HepG2 (cell line): ENCODE measurements at regions not wholly inside any gene's neighbourhood (a gene's known extent, or its start where the extent isn't known, plus 50 kb on each side); places are given as distances from the start of the nearest gene placed in this dataset.
A peak's percentile ranks its signal among the peaks of the same experiment; 100 is the strongest.

ENCODE experiments used
- CAMTA2 ChIP-seq: sonication (generic); formaldehyde crosslinking; IDR thresholded peaks from 2 replicates; pipeline ENCODE4 v1.4.0; 2020; ENCODE audit warnings: mild to moderate bottlenecking, missing genetic modification reagents, borderline replicate concordance
- FOXM1 ChIP-seq: sonication (generic); formaldehyde crosslinking; IDR thresholded peaks from 2 replicates; pipeline ENCODE4 v1.5.0; 2020; ENCODE audit warnings: missing genetic modification reagents
- KAT8 ChIP-seq: IDR thresholded peaks from 2 replicates; pipeline ENCODE4 v1.6.1; 2016; ENCODE audit warnings: missing genetic modification reagents, missing compliant biosample characterization
- MTA1 ChIP-seq: sonication (generic); formaldehyde crosslinking; IDR thresholded peaks from 2 replicates; pipeline ENCODE4 v1.4.0; 2020; ENCODE audit warnings: missing genetic modification reagents, mild to moderate bottlenecking, borderline replicate concordance
- NR1H2 ChIP-seq: sonication (generic); formaldehyde crosslinking; IDR thresholded peaks from 2 replicates; pipeline ENCODE4 v1.8.1; 2022; ENCODE audit warnings: low read depth, missing genetic modification reagents, borderline replicate concordance
- SAP130 ChIP-seq: IDR thresholded peaks from 2 replicates; pipeline ENCODE4 v1.6.1; 2016; ENCODE audit warnings: low read depth
- SP5 ChIP-seq: IDR thresholded peaks from 2 replicates; pipeline ENCODE4 v1.6.1; 2016; ENCODE audit warnings: low read depth, borderline replicate concordance
- SRF ChIP-seq: IDR thresholded peaks from 2 replicates; pipeline ENCODE4 v1.6.1; 2011; ENCODE audit warnings: mild to moderate bottlenecking, low read depth, low read length, moderate library complexity
- TBX2 ChIP-seq: sonication (generic); formaldehyde crosslinking; IDR thresholded peaks from 2 replicates; pipeline ENCODE4 v1.5.0; 2020; ENCODE audit warnings: missing genetic modification reagents, mild to moderate bottlenecking, borderline replicate concordance
- ZNF543 ChIP-seq: sonication (generic); formaldehyde crosslinking; IDR thresholded peaks from 2 replicates; pipeline ENCODE4 v1.4.0; 2020; ENCODE audit warnings: mild to moderate bottlenecking, missing genetic modification reagents
- ZNF83 ChIP-seq: sonication (generic); formaldehyde crosslinking; IDR thresholded peaks from 2 replicates; pipeline ENCODE4 v1.4.0; 2020; ENCODE audit warnings: missing genetic modification reagents, mild to moderate bottlenecking, borderline replicate concordance
- ZNF883 ChIP-seq: sonication (generic); formaldehyde crosslinking; IDR thresholded peaks from 2 replicates; pipeline ENCODE4 v1.5.1; 2020; ENCODE audit warnings: mild to moderate bottlenecking, missing genetic modification reagents; ENCODE audit errors: not compliant biosample characterization
- TF ChIP-seq, protein P1 (sequence below): IDR thresholded peaks from 2 replicates; pipeline ENCODE4 v1.4.0; 2020; ENCODE audit warnings: mild to moderate bottlenecking, missing genetic modification reagents
- TF ChIP-seq, protein P2 (sequence below): sonication (generic); formaldehyde crosslinking; IDR thresholded peaks from 2 replicates; pipeline ENCODE4 v1.5.1; 2020; ENCODE audit warnings: missing genetic modification reagents, mild to moderate bottlenecking, borderline replicate concordance
- TF ChIP-seq, protein P3 (sequence below): sonication (generic); formaldehyde crosslinking; IDR thresholded peaks from 2 replicates; pipeline ENCODE4 v1.5.0; 2020; ENCODE audit warnings: mild to moderate bottlenecking, missing genetic modification reagents
- TF ChIP-seq, protein P4 (sequence below): sonication (generic); formaldehyde crosslinking; IDR thresholded peaks from 2 replicates; pipeline ENCODE4 v1.8.1; 2023; ENCODE audit warnings: missing genetic modification reagents, inconsistent platforms, borderline replicate concordance
- TF ChIP-seq, protein P5 (sequence below): IDR thresholded peaks from 2 replicates; pipeline ENCODE4 v1.6.1; 2016; ENCODE audit warnings: missing biosample characterization, missing genetic modification reagents, low read depth
- TF ChIP-seq, protein P6 (sequence below): sonication (generic); formaldehyde crosslinking; IDR thresholded peaks from 2 replicates; pipeline ENCODE4 v1.8.0; 2022; ENCODE audit warnings: missing genetic modification reagents, mild to moderate bottlenecking, borderline replicate concordance
- TF ChIP-seq, protein P7 (sequence below): sonication (generic); formaldehyde crosslinking; IDR thresholded peaks from 2 replicates; pipeline ENCODE4 v1.4.0; 2020; ENCODE audit warnings: mild to moderate bottlenecking, missing genetic modification reagents

DNA sequence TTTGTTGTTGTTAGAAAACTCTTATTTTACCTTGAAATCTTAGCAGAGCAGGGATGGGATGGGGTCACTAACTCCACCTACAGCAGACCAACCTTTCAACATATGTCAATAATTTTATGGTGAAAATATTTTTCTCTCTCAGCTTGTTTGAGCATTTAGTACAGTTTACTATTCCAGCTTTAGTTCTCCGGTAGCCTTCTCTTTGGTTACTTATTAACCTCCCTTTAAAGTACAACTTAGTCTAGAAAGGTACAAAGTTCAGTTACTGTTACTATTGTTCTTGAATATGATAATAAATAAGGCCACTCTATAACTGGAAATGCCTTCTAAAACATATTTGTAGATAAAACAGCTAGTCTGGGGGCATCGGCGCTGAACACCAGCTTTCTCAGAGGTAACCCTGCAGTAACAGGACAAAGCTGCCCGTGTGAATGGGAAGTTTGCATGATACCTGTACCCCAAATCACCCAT lies 233.3 kb downstream of the PCSK1 start (continued):
- TF ChIP-seq, protein P1, sequence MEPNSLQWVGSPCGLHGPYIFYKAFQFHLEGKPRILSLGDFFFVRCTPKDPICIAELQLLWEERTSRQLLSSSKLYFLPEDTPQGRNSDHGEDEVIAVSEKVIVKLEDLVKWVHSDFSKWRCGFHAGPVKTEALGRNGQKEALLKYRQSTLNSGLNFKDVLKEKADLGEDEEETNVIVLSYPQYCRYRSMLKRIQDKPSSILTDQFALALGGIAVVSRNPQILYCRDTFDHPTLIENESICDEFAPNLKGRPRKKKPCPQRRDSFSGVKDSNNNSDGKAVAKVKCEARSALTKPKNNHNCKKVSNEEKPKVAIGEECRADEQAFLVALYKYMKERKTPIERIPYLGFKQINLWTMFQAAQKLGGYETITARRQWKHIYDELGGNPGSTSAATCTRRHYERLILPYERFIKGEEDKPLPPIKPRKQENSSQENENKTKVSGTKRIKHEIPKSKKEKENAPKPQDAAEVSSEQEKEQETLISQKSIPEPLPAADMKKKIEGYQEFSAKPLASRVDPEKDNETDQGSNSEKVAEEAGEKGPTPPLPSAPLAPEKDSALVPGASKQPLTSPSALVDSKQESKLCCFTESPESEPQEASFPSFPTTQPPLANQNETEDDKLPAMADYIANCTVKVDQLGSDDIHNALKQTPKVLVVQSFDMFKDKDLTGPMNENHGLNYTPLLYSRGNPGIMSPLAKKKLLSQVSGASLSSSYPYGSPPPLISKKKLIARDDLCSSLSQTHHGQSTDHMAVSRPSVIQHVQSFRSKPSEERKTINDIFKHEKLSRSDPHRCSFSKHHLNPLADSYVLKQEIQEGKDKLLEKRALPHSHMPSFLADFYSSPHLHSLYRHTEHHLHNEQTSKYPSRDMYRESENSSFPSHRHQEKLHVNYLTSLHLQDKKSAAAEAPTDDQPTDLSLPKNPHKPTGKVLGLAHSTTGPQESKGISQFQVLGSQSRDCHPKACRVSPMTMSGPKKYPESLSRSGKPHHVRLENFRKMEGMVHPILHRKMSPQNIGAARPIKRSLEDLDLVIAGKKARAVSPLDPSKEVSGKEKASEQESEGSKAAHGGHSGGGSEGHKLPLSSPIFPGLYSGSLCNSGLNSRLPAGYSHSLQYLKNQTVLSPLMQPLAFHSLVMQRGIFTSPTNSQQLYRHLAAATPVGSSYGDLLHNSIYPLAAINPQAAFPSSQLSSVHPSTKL (CRISPR knock-in tag), result peak; percentile 86
- no peak for TF ChIP-seq MTA1
- TF ChIP-seq, protein P2, sequence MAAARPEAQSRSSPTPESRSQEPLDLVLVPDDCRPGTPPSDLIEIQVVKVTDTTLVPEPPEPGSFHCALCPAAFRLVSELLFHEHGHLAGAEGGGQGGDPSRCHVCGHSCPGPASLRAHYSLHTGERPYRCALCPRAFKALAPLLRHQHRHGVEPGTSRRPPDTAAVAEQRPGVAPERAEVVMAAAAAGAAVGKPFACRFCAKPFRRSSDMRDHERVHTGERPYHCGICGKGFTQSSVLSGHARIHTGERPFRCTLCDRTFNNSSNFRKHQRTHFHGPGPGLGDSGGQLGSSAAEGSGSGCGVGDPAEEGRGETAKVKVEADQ (CRISPR knock-in tag), result no peak
- no peak for TF ChIP-seq ZNF543 (CRISPR knock-in tag)
- TF ChIP-seq ZNF83 (CRISPR knock-in tag), result no peak
- TF ChIP-seq, protein P3, sequence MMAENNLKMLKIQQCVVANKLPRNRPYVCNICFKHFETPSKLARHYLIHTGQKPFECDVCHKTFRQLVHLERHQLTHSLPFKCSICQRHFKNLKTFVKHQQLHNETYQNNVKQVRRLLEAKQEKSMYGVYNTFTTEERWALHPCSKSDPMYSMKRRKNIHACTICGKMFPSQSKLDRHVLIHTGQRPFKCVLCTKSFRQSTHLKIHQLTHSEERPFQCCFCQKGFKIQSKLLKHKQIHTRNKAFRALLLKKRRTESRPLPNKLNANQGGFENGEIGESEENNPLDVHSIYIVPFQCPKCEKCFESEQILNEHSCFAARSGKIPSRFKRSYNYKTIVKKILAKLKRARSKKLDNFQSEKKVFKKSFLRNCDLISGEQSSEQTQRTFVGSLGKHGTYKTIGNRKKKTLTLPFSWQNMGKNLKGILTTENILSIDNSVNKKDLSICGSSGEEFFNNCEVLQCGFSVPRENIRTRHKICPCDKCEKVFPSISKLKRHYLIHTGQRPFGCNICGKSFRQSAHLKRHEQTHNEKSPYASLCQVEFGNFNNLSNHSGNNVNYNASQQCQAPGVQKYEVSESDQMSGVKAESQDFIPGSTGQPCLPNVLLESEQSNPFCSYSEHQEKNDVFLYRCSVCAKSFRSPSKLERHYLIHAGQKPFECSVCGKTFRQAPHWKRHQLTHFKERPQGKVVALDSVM (CRISPR knock-in tag), result no peak
- no peak for TF ChIP-seq SRF
- TF ChIP-seq, protein P4, sequence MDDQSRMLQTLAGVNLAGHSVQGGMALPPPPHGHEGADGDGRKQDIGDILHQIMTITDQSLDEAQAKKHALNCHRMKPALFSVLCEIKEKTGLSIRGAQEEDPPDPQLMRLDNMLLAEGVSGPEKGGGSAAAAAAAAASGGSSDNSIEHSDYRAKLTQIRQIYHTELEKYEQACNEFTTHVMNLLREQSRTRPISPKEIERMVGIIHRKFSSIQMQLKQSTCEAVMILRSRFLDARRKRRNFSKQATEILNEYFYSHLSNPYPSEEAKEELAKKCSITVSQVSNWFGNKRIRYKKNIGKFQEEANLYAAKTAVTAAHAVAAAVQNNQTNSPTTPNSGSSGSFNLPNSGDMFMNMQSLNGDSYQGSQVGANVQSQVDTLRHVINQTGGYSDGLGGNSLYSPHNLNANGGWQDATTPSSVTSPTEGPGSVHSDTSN (CRISPR knock-in tag), result no peak
- TF ChIP-seq SAP130, result peak; percentile 32; the same call in 1 of the 2 replicates
- TF ChIP-seq, protein P5, sequence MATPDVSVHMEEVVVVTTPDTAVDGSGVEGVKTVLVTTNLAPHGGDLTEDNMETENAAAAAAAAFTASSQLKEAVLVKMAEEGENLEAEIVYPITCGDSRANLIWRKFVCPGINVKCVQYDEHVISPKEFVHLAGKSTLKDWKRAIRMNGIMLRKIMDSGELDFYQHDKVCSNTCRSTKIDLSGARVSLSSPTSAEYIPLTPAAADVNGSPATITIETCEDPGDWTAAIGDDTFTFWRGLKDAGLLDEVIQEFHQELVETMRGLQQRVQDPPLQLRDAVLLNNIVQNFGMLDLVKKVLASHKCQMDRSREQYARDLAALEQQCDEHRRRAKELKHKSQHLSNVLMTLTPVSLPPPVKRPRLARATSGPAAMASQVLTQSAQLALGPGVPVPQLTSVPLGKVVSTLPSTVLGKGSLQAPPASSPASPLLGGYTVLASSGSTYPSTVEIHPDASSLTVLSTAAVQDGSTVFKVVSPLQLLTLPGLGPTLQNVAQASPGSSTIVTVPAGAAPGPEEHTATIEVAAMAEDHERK (CRISPR knock-in tag), result no peak
- TF ChIP-seq NR1H2 (CRISPR knock-in tag), result no peak
- no peak for TF ChIP-seq ZNF883 (CRISPR knock-in tag)
- TF ChIP-seq, protein P6, sequence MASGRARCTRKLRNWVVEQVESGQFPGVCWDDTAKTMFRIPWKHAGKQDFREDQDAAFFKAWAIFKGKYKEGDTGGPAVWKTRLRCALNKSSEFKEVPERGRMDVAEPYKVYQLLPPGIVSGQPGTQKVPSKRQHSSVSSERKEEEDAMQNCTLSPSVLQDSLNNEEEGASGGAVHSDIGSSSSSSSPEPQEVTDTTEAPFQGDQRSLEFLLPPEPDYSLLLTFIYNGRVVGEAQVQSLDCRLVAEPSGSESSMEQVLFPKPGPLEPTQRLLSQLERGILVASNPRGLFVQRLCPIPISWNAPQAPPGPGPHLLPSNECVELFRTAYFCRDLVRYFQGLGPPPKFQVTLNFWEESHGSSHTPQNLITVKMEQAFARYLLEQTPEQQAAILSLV (CRISPR knock-in tag), result no peak
- TF ChIP-seq FOXM1 (CRISPR knock-in tag), result no peak
- TF ChIP-seq TBX2 (CRISPR knock-in tag), result no peak
- TF ChIP-seq, protein P7, sequence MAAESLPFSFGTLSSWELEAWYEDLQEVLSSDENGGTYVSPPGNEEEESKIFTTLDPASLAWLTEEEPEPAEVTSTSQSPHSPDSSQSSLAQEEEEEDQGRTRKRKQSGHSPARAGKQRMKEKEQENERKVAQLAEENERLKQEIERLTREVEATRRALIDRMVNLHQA (CRISPR knock-in tag), result no peak
- TF ChIP-seq KAT8 (CRISPR knock-in tag), result no peak
- TF ChIP-seq SP5 (CRISPR knock-in tag), result 0 out of 2 replicates have a peak, but pooled peaks have one; percentile 27
- TF ChIP-seq CAMTA2 (CRISPR knock-in tag), result no peak
